ENCODE measurements at regions not wholly inside any gene's neighbourhood (a gene's known extent, or its start where the extent isn't known, plus 50 kb on each side); places are given as distances from the start of the nearest gene placed in this dataset.

DNA sequence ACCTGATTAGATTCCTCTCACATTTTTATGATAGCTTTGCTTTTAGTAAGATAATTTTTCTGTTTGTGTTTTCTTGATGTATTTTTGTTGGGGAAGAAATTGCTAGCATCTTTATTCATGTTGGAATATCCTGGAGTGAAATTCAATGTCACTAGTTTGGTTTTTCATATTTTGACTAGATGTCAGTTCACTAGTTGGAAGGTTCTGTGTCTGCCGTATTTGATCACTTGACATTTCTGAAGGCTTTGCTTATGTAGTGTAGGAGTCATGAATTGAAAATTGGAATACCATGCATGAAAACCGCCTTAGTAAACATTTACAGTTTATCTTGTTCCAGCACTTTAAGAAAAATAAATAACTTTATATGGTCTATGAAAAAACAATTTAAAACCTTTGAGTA, 348.4 kb downstream of the AASDHPPT start:
- H3K27me3 ChIP-seq (replicated peaks; ENCODE audit: insufficient read depth) = no peaks in the 10 kb centered on the region
- DNase-seq (ENCODE audit: low spot score) = no peak
- H3K36me3 ChIP-seq = no peaks in the 10 kb centered on the region
- no peaks in the 10 kb centered on the region for H3K4me1 ChIP-seq (replicated peaks)
- no peak overlapping the region for H3K4me3 ChIP-seq
- H3K9me3 ChIP-seq = no peaks in the 10 kb centered on the region
- TF ChIP-seq, protein P1, sequence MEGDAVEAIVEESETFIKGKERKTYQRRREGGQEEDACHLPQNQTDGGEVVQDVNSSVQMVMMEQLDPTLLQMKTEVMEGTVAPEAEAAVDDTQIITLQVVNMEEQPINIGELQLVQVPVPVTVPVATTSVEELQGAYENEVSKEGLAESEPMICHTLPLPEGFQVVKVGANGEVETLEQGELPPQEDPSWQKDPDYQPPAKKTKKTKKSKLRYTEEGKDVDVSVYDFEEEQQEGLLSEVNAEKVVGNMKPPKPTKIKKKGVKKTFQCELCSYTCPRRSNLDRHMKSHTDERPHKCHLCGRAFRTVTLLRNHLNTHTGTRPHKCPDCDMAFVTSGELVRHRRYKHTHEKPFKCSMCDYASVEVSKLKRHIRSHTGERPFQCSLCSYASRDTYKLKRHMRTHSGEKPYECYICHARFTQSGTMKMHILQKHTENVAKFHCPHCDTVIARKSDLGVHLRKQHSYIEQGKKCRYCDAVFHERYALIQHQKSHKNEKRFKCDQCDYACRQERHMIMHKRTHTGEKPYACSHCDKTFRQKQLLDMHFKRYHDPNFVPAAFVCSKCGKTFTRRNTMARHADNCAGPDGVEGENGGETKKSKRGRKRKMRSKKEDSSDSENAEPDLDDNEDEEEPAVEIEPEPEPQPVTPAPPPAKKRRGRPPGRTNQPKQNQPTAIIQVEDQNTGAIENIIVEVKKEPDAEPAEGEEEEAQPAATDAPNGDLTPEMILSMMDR (IDR thresholded peaks at IDR 0.05) = no peak
- no peak for TF ChIP-seq POLR2A (IDR thresholded peaks at IDR 0.05)
- TF ChIP-seq POLR2AphosphoS5 (IDR thresholded peaks at IDR 0.05) = no peak
- intact Hi-C loops (cut with DNase I) = no loop called here
- WGBS = 40% methylated on average over 2 of the region's 2 CpGs
- no peak overlapping the region for H3K27ac ChIP-seq

DNA sequence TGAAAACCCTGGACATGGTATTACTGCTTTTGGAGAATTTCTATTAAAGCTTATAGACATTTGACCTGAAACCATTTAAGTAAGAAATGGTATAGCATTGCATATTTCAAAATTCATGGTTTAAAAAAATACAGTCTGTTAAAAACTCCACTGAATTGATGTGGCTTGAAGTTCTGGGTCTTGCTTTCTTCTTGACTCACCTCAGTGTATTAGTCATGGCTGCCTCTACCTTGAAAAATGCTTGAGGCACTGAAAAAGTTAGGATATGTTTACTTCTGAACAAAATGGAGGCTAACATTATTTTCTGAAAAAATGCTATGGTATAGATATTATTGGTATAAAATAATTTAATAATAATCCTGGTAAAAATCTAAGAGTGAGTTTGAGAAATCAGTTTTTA, 349.2 kb downstream of the AASDHPPT start:
- no peak overlapping the region for H3K4me3 ChIP-seq
- no peaks in the 10 kb centered on the region for H3K9me3 ChIP-seq
- no peaks in the 10 kb centered on the region for H3K27me3 ChIP-seq (replicated peaks; ENCODE audit: insufficient read depth)
- no peak for DNase-seq (ENCODE audit: low spot score)
- TF ChIP-seq POLR2AphosphoS5 (IDR thresholded peaks at IDR 0.05) = no peak
- H3K4me1 ChIP-seq (replicated peaks) = no peaks in the 10 kb centered on the region
- H3K27ac ChIP-seq = no peak overlapping the region
- H3K36me3 ChIP-seq = no peaks in the 10 kb centered on the region
- intact Hi-C loops (cut with DNase I) = no loop called here

DNA sequence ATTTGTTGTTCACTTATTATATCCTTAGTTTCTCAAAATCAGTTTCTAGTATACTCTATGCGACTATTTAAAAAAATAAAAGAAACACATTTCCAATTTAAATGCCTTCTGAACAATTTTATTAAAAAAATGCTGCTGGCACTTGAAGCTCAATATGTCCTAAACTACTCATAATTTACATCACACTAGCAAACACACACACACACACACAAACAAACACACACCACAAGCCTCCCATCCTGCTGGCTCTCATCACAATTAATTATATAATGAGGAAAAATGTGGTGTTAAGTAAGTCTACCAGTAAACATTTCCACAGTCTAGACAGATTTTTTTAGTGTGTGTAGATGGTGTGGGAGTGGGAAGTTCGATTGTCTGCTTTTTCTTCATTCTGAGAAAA, 350.3 kb downstream of the AASDHPPT start:
- H3K9me3 ChIP-seq = no peaks in the 10 kb centered on the region
- 79% methylated on average over 2 of the region's 2 CpGs for whole genome bisulfite sequencing
- H3K27me3 ChIP-seq (replicated peaks; ENCODE audit: insufficient read depth) = no peaks in the 10 kb centered on the region
- no peaks in the 10 kb centered on the region for H3K36me3 ChIP-seq
- no peak overlapping the region for H3K4me3 ChIP-seq
- no peak for DNase-seq (ENCODE audit: low spot score)
- no peak for TF ChIP-seq POLR2A (IDR thresholded peaks at IDR 0.05)
- no peak for TF ChIP-seq POLR2AphosphoS5 (IDR thresholded peaks at IDR 0.05)
- TF ChIP-seq, protein P1 (IDR thresholded peaks at IDR 0.05) = no peak
- intact Hi-C loops (cut with DNase I) = no loop called here
- no peaks in the 10 kb centered on the region for H3K4me1 ChIP-seq (replicated peaks)
- no peak overlapping the region for H3K27ac ChIP-seq

DNA sequence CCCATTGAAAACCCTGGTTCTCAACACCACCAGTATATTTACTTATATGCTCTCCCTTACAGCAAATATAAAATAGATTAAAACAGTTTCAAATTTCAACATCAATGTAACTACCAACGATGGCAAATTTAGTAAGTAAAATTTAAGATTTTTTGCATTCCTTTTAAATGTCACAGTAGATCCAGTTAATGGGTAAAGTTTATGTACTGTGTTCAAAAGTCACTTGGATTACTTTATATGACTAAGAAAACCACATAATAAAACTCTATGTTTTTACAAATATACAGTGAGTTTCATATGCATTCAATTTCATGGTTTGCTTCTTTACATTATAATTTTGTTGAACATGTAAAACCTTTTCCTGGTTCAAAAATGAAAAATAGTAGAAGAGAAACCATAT, 364.6 kb downstream of the AASDHPPT start:
- Histone ChIP-seq H3K9me3 (no peaks in the 10 kb centered on the region), H3K36me3 (no peaks in the 10 kb centered on the region), H3K27me3 (replicated peaks; ENCODE audit: insufficient read depth) (no peaks in the 10 kb centered on the region), H3K4me3 (no peak overlapping the region), H3K4me1 (replicated peaks) (no peaks in the 10 kb centered on the region), H3K27ac (no peak overlapping the region)
- no peak for DNase-seq (ENCODE audit: low spot score)
- intact Hi-C loops (cut with DNase I) = no loop called here
- TF ChIP-seq POLR2AphosphoS5 (IDR thresholded peaks at IDR 0.05) = no peak
- TF ChIP-seq, protein P1 (IDR thresholded peaks at IDR 0.05) = no peak
- TF ChIP-seq POLR2A (IDR thresholded peaks at IDR 0.05) = no peak
- 52% methylated on average over 1 of the region's 1 CpG for WGBS

DNA sequence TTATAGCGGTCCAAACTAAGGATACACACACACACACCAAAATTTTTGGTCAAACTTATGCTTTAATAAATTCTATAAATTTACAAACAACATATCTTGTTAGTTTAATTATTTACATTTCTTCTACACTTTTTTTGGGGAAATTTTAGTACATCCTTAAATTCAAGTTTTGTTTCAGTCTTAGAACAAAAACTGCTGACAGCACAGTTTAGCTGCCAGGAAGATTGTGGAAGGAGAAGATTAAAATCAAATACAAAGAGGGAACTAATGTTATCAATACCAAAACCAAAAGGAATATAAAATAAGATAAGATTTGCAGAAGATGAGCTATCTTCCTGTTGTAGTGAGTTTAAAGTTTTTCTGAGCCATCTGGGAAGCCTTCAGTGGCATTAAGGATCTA, 368.8 kb downstream of the AASDHPPT start:
- DNase-seq (ENCODE audit: low spot score) = no peak
- no peaks in the 10 kb centered on the region for H3K36me3 ChIP-seq
- TF ChIP-seq, protein P1 (IDR thresholded peaks at IDR 0.05) = no peak
- no peak for TF ChIP-seq POLR2AphosphoS5 (IDR thresholded peaks at IDR 0.05)
- TF ChIP-seq POLR2A (IDR thresholded peaks at IDR 0.05) = no peak
- H3K4me3 ChIP-seq = no peak overlapping the region
- no peak overlapping the region for H3K27ac ChIP-seq
- H3K9me3 ChIP-seq = no peaks in the 10 kb centered on the region
- intact Hi-C loops (cut with DNase I) = no loop called here
- H3K4me1 ChIP-seq (replicated peaks) = no peaks in the 10 kb centered on the region
- no peaks in the 10 kb centered on the region for H3K27me3 ChIP-seq (replicated peaks; ENCODE audit: insufficient read depth)
- 94% methylated on average over 1 of the region's 1 CpG for WGBS

All from prostate gland (tissue), 2 donors.